Thyroid gland (tissue), 4 donors: ENCODE measurements at regions not wholly inside any gene's neighbourhood (a gene's known extent, or its start where the extent isn't known, plus 50 kb on each side); places are given as distances from the start of the nearest gene placed in this dataset.

ENCODE experiments used
- DNase-seq, 2 donors: peaks; one replicate each; pipeline ENCODE4 v3.0.0-alpha.2; 2019
- H3K27ac ChIP-seq, 3 donors: fragments of 200-600 bp; sonication (generic); 1 replicate in 2 of 3; 2 replicates in 1 of 3; pipeline ENCODE4 v1.5.1; 2016 to 2019; ENCODE audit warnings: mild to moderate bottlenecking in 1 of 3, moderate library complexity in 1 of 3
- H3K27me3 ChIP-seq: fragments of 200-600 bp; sonication (generic); one replicate; pipeline ENCODE4 v1.5.1; 2019
- H3K36me3 ChIP-seq, 2 donors: fragments of 200-600 bp; sonication (generic); one replicate each; pipeline ENCODE4 v1.5.1; 2016 to 2019
- H3K4me1 ChIP-seq, 2 donors: fragments of 200-600 bp; sonication (generic); one replicate each; pipeline ENCODE4 v1.5.1; 2017 to 2019
- H3K4me3 ChIP-seq, 3 donors: fragments of 200-600 bp; sonication (generic); replicated peaks in 1 of 3; 1 replicate in 2 of 3; 2 replicates in 1 of 3; pipeline ENCODE4 v1.5.1; 2016; ENCODE audit warnings: mild to moderate bottlenecking in 1 of 3
- H3K9me3 ChIP-seq: fragments of 200-600 bp; sonication (generic); one replicate; pipeline ENCODE4 v1.5.1; 2017
- POLR2A ChIP-seq, 2 donors: fragments of 450-650 bp; IDR thresholded peaks; one replicate each; pipeline ENCODE4 v1.6.1; 2017; ENCODE audit warnings: antibody characterized with exemption in 2 of 2, mild to moderate bottlenecking in 2 of 2, moderate library complexity in 1 of 2
- WGBS, 2 donors: methylation state at CpG; one replicate each; pipeline ENCODE4 v1.1.5; 2017; 5-methylcytosine and 5-hydroxymethylcytosine counted together
- intact Hi-C: fragments of 100-400 bp; cut with DNase I; formaldehyde crosslinking; loops from one replicate; pipeline ENCODE4 v1.15.1; 2023
- TF ChIP-seq, protein P1 (sequence below), 6 experiments: fragments of 200-600 bp in 3 of 6; fragments of 450-650 bp in 3 of 6; sonication (generic) in 3 of 6; IDR thresholded peaks; one replicate each; pipeline ENCODE4 v1.5.1; 2016 to 2019; ENCODE audit warnings: antibody characterized with exemption in 6 of 6, mild to moderate bottlenecking in 2 of 6, inconsistent platforms in 1 of 6, moderate library complexity in 1 of 6

- Histone ChIP-seq H3K36me3 (no peaks in the 10 kb centered on the region), H3K4me3 (no peak overlapping the region), H3K27ac (no peak overlapping the region), H3K4me1 (no peaks in the 10 kb centered on the region), H3K27me3 (no peaks in the 10 kb centered on the region), H3K9me3 (no peaks in the 10 kb centered on the region)
- TF ChIP-seq, protein P1, sequence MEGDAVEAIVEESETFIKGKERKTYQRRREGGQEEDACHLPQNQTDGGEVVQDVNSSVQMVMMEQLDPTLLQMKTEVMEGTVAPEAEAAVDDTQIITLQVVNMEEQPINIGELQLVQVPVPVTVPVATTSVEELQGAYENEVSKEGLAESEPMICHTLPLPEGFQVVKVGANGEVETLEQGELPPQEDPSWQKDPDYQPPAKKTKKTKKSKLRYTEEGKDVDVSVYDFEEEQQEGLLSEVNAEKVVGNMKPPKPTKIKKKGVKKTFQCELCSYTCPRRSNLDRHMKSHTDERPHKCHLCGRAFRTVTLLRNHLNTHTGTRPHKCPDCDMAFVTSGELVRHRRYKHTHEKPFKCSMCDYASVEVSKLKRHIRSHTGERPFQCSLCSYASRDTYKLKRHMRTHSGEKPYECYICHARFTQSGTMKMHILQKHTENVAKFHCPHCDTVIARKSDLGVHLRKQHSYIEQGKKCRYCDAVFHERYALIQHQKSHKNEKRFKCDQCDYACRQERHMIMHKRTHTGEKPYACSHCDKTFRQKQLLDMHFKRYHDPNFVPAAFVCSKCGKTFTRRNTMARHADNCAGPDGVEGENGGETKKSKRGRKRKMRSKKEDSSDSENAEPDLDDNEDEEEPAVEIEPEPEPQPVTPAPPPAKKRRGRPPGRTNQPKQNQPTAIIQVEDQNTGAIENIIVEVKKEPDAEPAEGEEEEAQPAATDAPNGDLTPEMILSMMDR (IDR thresholded peaks at IDR 0.05) = no peak
- TF ChIP-seq POLR2A (IDR thresholded peaks at IDR 0.05) = no peak
- intact Hi-C loops = no loop called here
- no peak for DNase-seq
These were observed 1163.4 kb upstream of the TMPRSS15 start for GRCh38 chr21:19566975-19567374.

- intact Hi-C loops = no loop called here
- H3K36me3 ChIP-seq = no peaks in the 10 kb centered on the region
These were observed 1173.8 kb upstream of the TMPRSS15 start for GRCh38 chr21:19577381-19577780.

DNA sequence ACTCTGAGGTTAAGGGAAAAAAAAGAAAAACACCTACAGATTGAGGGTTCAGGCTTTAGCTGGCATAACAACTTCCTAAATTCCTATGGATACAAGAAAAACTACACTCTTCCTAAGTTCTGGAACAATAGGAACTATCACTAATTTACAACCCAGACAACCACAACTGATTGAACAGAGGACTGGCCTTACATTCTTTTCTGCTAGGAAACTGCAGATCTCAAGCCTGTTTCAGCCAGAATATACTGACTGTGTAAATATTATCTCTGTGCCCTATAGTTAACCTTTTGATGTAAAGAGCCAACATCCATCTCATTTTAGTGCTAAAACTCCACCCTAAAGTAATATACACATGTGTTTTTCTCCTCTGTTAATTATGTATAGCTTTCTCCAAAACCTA, 1186.5 kb upstream of the TMPRSS15 start:
- Histone ChIP-seq H3K4me1 (no peaks in the 10 kb centered on the region), H3K9me3 (no peaks in the 10 kb centered on the region), H3K27me3 (no peaks in the 10 kb centered on the region), H3K4me3 (no peak overlapping the region), H3K36me3 (no peaks in the 10 kb centered on the region), H3K27ac (no peak overlapping the region)
- intact Hi-C loops = no loop called here
- TF ChIP-seq, protein P1 (IDR thresholded peaks at IDR 0.05) = no peak
- no peak for TF ChIP-seq POLR2A (IDR thresholded peaks at IDR 0.05)
- DNase-seq = no peak

More at GRCh38 chr21:19577381-19577780, 1173.8 kb upstream of the TMPRSS15 start:
- no peak overlapping the region for H3K27ac ChIP-seq
- TF ChIP-seq POLR2A (IDR thresholded peaks at IDR 0.05) = no peak
- TF ChIP-seq, protein P1 (IDR thresholded peaks at IDR 0.05) = no peak
- no peaks in the 10 kb centered on the region for H3K9me3 ChIP-seq
- no peaks in the 10 kb centered on the region for H3K4me1 ChIP-seq
- no peak for DNase-seq
- H3K4me3 ChIP-seq = no peak overlapping the region
- WGBS, 2 donors = 75 to 81% methylated on average over 3 of the region's 3 CpGs
- no peaks in the 10 kb centered on the region for H3K27me3 ChIP-seq

DNA sequence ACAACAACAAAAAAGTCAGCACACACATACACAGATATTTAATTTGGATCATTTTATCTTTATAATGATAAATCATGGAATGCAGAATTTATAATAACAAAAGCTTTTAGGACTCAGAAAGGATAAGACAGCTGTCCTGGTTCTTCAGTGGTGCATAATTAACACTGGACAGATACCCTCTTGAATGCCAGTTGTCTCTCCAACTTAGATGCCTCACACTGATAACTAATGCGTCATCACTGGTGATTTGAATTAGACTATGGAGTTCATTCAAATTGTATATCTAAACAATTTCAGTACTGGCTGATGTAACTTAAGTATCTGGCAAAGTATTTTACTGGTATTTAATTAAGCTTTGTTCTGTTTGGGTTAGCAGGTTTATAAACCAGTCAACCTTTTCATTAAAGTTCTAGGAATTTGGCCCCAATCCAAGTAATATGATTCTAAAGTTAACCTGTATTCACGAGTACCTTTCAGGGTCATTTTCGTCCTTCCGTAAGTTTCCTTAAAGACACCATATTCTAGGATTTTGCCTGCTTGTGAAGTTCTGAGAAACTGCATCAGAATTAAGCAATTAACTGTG, 1199.5 kb upstream of the TMPRSS15 start:
- intact Hi-C loops = no loop called here
- Histone ChIP-seq H3K27me3 (no peaks in the 10 kb centered on the region), H3K4me1 (no peaks in the 10 kb centered on the region), H3K36me3 (no peaks in the 10 kb centered on the region), H3K27ac (no peak overlapping the region), H3K4me3 (no peak overlapping the region), H3K9me3 (no peaks in the 10 kb centered on the region)
- WGBS, 2 donors = 56% methylated on average over 4 of the region's 4 CpGs
- DNase-seq = no peak
- TF ChIP-seq, protein P1 (IDR thresholded peaks at IDR 0.05) = no peak
- no peak for TF ChIP-seq POLR2A (IDR thresholded peaks at IDR 0.05)

DNA sequence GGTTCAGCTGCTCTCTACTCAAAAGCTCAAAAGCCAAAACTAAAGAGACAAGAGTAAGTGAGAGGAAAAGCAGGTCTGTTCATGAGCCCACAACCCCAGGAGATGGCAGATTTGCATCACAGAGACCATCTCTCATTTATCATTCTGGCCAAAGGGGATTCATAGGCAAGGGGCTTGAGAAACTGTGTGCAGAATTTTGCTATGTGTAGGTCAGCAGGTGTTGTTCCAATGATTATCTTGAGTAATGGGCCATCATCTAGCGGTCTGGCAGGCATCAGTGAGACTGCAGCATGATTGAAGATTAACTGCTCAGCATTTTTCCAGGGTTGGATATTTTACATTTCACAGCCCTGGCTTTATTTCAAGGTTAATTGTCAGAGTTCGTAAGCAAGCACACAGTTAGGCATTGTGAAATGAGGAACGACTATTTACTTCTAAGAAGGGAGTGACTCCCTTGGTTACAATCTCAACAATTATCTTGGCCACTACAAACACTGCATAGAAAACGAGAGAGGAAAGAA, 1204.6 kb upstream of the TMPRSS15 start:
- intact Hi-C loops = no loop called here
- H3K4me1 ChIP-seq = no peaks in the 10 kb centered on the region
- H3K9me3 ChIP-seq = no peaks in the 10 kb centered on the region
- TF ChIP-seq POLR2A (IDR thresholded peaks at IDR 0.05) = no peak
- TF ChIP-seq, protein P1 (IDR thresholded peaks at IDR 0.05) = no peak
- 29 to 49% methylated on average over 4 of the region's 4 CpGs for WGBS, 2 donors
- H3K36me3 ChIP-seq = no peaks in the 10 kb centered on the region
- no peak overlapping the region for H3K27ac ChIP-seq
- no peaks in the 10 kb centered on the region for H3K27me3 ChIP-seq
- DNase-seq = no peak
- H3K4me3 ChIP-seq = no peak overlapping the region
